ENCODE measurements at regions not wholly inside any gene's neighbourhood (a gene's known extent, or its start where the extent isn't known, plus 50 kb on each side); places are given as distances from the start of the nearest gene placed in this dataset.
"Not testable (repeated sequence)": the region's sequence is repeated elsewhere in the genome, so short reads cannot be mapped to it uniquely, and the experiment has no call there.

GRCh38 chr7:114139690-114140089 lies 220.9 kb upstream of the PPP1R3A start:
- FAIRE-seq; DNase-seq (ENCODE audit: extremely low spot score, insufficient read length, low read depth): not testable (repeated sequence)

GRCh38 chr7:114138587-114138986 lies 219.8 kb upstream of the PPP1R3A start:
- DNase-seq (ENCODE audit: extremely low spot score, insufficient read length, low read depth) (no peak), FAIRE-seq (no peak)

GRCh38 chr7:114133717-114134116 lies 214.9 kb upstream of the PPP1R3A start:
- FAIRE-seq (no peak), DNase-seq (ENCODE audit: extremely low spot score, insufficient read length, low read depth) (no peak)

GRCh38 chr7:114130866-114131265 lies 212.1 kb upstream of the PPP1R3A start:
- FAIRE-seq (no peak), DNase-seq (ENCODE audit: extremely low spot score, insufficient read length, low read depth) (no peak)

- DNase-seq (ENCODE audit: extremely low spot score, insufficient read length, low read depth) (no peak), FAIRE-seq (no peak)
Measured at GRCh38 chr7:114128880-114129279, 210.1 kb upstream of the PPP1R3A start.

GRCh38 chr7:114126095-114126494 lies 207.3 kb upstream of the PPP1R3A start:
- no peak for FAIRE-seq
- DNase-seq (ENCODE audit: extremely low spot score, insufficient read length, low read depth): no peak

- DNase-seq (ENCODE audit: extremely low spot score, insufficient read length, low read depth): no peak
- FAIRE-seq: no peak
Measured at GRCh38 chr7:114112806-114113205, 194.0 kb upstream of the PPP1R3A start.

GRCh38 chr7:114110666-114111065 lies 191.9 kb upstream of the PPP1R3A start:
- FAIRE-seq (no peak), DNase-seq (ENCODE audit: extremely low spot score, insufficient read length, low read depth) (no peak)

- DNase-seq (ENCODE audit: extremely low spot score, insufficient read length, low read depth) (no peak), FAIRE-seq (no peak)
Measured at GRCh38 chr7:114109721-114110120, 190.9 kb upstream of the PPP1R3A start.

GRCh38 chr7:114109304-114109703 lies 190.5 kb upstream of the PPP1R3A start:
- no peak for FAIRE-seq
- DNase-seq (ENCODE audit: extremely low spot score, insufficient read length, low read depth): no peak

GRCh38 chr7:114108510-114108909 lies 189.7 kb upstream of the PPP1R3A start:
- DNase-seq (ENCODE audit: extremely low spot score, insufficient read length, low read depth): no peak
- no peak for FAIRE-seq

GRCh38 chr7:114107522-114107921 lies 188.7 kb upstream of the PPP1R3A start:
- FAIRE-seq: no peak
- DNase-seq (ENCODE audit: extremely low spot score, insufficient read length, low read depth): no peak

- no peak for FAIRE-seq
- DNase-seq (ENCODE audit: extremely low spot score, insufficient read length, low read depth): no peak
Measured at GRCh38 chr7:114104035-114104434, 185.2 kb upstream of the PPP1R3A start.

GRCh38 chr7:114102996-114103395 lies 184.2 kb upstream of the PPP1R3A start:
- DNase-seq (ENCODE audit: extremely low spot score, insufficient read length, low read depth) (no peak), FAIRE-seq (no peak)

GRCh38 chr7:114102131-114102530 lies 183.3 kb upstream of the PPP1R3A start:
- DNase-seq (ENCODE audit: extremely low spot score, insufficient read length, low read depth) (no peak), FAIRE-seq (no peak)

- no peak for FAIRE-seq
- DNase-seq (ENCODE audit: extremely low spot score, insufficient read length, low read depth): no peak
Measured at GRCh38 chr7:114100810-114101209, 182.0 kb upstream of the PPP1R3A start.

- no peak for FAIRE-seq
- DNase-seq (ENCODE audit: extremely low spot score, insufficient read length, low read depth): no peak
Measured at GRCh38 chr7:114099337-114099736, 180.5 kb upstream of the PPP1R3A start.

GRCh38 chr7:114095885-114096284 lies 177.1 kb upstream of the PPP1R3A start:
- FAIRE-seq (no peak), DNase-seq (ENCODE audit: extremely low spot score, insufficient read length, low read depth) (no peak)

- FAIRE-seq (no peak), DNase-seq (ENCODE audit: extremely low spot score, insufficient read length, low read depth) (no peak)
Measured at GRCh38 chr7:114088470-114088940, 169.7 kb upstream of the PPP1R3A start.

GRCh38 chr7:114087653-114088469 lies 169.1 kb upstream of the PPP1R3A start:
- DNase-seq (ENCODE audit: extremely low spot score, insufficient read length, low read depth) (no peak), FAIRE-seq (no peak)

GRCh38 chr7:114086914-114087652 lies 168.3 kb upstream of the PPP1R3A start:
- FAIRE-seq (no peak), DNase-seq (ENCODE audit: extremely low spot score, insufficient read length, low read depth) (no peak)
